ENCODE measurements at regions not wholly inside any gene's neighbourhood (a gene's known extent, or its start where the extent isn't known, plus 50 kb on each side); places are given as distances from the start of the nearest gene placed in this dataset.

GRCh38 chr1:56017336-56017735, 562.0 kb downstream of the PLPP3 start:
- no peak for DNase-seq

- no peak for DNase-seq
These were observed 575.5 kb downstream of the PLPP3 start for GRCh38 chr1:56003846-56004245.

- no peak for DNase-seq
These were observed 577.1 kb downstream of the PLPP3 start for GRCh38 chr1:56002231-56002630.

DNA sequence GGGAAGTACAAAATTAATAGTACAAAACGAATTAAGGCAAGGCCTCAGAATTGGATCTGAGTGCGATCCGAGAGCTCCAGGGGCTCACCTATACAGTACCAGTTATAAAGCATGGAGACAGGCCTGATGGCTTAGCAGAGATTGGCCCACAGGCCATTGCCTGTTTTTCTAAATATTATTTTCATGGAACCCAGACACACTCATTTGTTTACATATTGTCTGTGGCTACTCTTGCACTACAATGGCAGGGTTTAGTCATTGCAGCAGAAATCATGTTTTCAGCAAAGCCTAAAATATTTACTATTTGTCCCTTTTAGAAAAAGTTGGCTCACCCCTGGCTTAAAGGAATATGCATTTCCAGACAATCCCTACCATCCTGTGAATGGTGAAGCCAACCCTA, 578.9 kb downstream of the PLPP3 start:
- no peak for DNase-seq

- DNase-seq, result peak; percentile 59
These were observed 581.8 kb downstream of the PLPP3 start for GRCh38 chr1:55997536-55997935.

DNA sequence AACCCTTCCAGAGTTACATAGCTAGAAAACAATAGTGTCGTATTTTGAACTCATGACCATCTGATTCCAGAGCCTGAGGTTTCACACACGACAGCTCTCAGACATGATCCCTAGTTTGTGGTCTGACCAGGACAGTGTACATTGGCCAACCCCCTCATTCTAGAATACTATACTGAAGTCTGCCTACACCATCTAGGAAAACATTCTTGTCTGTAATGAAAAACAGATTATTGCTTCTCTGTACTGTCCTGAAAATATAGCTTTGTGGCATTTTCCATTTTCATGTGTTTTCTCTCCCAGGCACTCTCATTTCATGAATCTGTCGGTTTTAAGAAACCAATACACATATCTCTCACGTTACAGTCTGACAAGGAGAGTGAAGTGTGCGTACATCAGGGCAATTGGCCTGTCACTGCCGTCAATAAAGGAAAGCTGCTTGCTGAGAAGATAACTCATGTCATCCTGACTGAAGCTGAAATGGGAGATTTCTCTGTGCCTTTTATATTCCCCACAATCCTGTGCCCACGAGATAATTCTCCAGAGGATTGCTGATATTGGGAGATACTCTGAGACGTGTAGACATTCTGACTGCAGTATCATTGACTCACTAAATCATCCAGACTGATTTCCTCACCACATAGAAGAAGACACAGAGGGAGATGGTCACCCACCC, 585.6 kb downstream of the PLPP3 start:
- no peak for DNase-seq

- no peak for DNase-seq
These were observed 589.4 kb downstream of the PLPP3 start for GRCh38 chr1:55990007-55990406.

GRCh38 chr1:55988963-55989452, 590.4 kb downstream of the PLPP3 start:
- no peak for DNase-seq

GRCh38 chr1:55987491-55988249, 591.7 kb downstream of the PLPP3 start:
- no peak for DNase-seq

DNA sequence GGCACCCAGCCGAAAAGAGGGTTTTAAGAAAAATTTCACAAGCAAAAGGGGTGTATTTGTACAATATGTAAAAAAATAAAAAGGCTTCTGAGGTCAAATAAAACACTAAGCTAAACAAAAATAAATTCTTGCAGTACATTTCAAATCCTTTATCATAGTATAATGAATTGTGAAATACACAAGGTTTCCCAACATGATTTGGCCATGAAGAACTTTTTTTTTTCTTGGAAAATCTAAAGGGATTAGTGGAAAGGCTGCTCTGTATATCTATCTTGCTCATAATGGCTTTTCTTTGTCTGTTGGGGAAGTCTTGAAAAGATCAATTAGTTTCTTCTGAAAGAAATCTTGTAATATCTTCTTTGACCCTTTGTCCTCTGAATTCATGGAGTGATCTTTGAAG, 593.4 kb downstream of the PLPP3 start:
- no peak for DNase-seq

DNA sequence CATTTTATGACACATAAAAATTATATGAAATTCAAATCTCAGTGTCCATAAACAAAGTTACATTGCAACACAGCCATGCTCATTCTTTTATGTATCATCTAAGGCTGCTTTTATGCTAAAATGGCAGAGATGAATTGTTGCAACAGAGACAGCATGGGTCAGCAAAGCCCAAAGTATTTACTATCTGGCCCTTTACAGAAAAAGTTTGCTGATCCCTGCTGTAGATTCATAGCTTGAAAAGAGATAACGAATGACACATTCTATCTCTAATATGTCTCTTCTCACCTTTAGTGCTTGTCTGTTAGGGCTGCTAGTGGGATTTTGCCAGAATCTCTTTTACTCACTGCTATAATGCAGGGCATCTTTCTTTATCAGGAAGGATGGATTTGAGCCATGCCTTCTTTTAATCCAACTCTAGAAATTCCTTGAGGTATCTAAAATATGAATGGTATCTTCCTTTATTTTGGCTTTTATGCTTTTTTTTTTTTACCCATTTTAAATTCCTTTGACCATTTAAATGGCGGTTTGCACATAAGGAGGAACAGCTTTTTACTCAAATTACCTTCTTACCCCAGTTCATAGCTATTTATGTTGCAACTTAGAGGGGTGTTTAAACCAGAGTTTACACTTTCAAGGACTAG, 598.2 kb downstream of the PLPP3 start:
- DNase-seq, result no peak

DNA sequence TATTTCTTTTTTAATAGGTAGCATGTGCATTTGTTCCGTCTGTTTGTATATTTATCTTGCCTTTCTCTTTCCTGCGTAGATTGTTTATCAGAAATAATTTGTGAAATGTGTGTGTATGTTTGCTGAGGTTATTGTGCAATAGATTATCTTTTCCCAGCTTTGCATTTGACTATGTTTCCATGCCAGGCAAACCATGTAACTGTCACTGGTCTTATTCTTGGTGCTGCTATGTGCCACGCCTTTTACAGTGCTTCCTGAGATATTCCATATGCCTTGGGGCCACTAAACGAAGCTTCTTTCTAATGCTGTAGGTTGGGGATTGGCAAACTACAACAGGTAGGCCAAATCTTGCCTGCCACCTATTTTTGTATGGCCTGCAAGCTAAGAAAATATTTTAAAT, 598.8 kb downstream of the PLPP3 start:
- DNase-seq, result no peak

GRCh38 chr1:55974714-55975441, 604.5 kb downstream of the PLPP3 start:
- no peak for DNase-seq

- no peak for DNase-seq
These were observed 608.7 kb downstream of the PLPP3 start for GRCh38 chr1:55970526-55971110.

DNA sequence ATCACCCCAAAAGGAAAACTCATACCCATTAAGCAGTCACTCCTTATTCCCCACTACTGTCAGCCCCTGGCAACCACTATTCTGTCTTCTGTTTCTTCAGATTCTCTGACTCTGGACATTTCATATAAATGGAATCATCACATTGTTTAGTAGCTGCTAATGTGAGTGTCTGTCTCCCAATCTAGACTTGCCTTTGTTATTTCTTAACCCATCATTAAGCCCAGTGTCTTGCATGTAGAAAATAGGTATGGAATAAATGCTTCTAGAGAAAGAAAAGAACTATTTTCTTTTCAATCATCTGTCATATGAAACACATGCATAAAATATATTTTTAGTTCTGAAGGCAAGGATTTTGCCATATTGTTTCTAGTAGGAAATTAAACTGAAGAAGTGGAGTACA, 610.0 kb downstream of the PLPP3 start:
- no peak for DNase-seq

- DNase-seq, result no peak
These were observed 610.7 kb downstream of the PLPP3 start for GRCh38 chr1:55968661-55969060.

DNA sequence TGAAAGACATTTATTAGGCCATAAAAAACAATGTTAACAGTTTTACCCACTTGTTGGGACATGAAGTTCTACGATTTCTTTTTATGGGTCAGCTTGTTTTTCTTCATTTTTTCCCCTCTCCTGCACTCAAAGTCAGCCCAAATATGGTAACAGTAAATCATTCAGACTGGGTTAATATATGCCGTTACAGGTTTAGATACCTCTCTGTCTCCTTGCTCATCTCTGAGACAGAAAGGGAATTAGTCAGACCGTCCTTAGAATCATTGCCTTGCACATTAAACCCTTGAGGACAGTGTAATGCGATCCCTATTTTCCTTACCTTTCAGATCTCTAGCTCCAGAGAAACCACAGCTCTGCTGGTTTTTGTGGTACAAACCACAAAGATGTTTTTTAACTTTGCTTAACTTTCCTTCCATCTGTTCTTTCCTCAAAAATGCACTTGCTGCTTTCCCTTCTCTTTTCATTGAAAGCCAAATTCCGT, 613.3 kb downstream of the PLPP3 start:
- no peak for DNase-seq

DNA sequence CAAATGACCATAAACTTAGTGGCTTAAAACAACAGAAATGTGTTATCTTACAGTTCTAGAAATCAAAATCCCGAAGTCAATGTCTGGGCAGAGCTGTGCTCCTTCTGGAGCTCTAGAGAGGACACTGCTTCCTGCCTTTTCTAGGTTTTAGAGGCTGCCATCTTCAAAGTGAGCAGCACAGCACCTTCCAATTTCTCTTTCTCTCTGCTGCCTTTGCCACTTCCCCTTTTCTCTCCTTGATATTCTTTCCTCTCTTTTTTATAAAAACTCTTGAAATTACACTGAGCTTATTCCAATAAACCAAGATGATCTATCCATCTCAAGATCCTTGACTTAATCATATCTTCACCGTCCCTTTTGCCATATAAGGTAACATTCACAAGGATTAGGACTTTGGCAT, 616.9 kb downstream of the PLPP3 start:
- no peak for DNase-seq

DNA sequence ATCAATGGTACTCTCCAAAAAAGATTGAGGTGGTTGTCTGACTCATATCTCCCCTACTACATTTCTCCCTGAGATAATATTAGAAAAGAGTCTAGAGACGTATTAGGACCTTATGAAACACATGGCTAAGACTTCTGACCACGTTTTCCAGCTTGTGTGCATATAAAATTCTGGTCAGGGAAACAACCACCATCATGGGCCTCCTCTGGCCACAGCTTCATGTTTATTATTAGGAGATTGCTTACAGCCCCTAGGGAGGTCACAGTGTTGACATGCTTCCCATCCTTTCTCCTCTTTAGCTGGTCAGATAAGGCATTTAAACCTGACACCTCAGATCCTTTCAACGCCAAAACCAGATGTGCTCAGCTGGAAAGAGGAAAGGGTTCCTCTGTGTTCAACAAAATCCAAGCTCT, 620.2 kb downstream of the PLPP3 start:
- no peak for DNase-seq

DNA sequence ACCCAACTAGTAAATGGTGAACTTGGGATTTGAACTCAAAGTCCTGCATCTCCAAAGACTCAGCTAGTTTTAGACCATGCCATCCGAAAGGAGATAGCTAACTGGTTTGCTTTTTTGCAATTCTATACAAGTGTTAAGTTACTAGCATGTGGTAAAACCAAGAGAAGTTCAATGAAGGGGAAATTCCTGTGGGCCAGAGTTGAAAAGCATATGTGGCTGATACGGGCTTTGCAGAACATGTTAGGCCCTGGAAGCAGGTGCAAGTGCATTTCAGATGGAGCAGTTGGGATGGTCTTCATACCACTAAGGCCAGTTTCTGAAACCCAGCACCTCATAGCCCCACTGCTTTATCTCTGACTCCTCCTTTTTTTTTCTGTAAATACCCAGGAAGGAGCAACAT, 620.9 kb downstream of the PLPP3 start:
- no peak for DNase-seq

GRCh38 chr1:55957276-55957675, 622.1 kb downstream of the PLPP3 start:
- DNase-seq, result no peak

- DNase-seq, result no peak
These were observed 624.2 kb downstream of the PLPP3 start for GRCh38 chr1:55955016-55955621.
